ENCODE measurements at regions not wholly inside any gene's neighbourhood (a gene's known extent, or its start where the extent isn't known, plus 50 kb on each side); places are given as distances from the start of the nearest gene placed in this dataset.
"Not testable (repeated sequence)": the region's sequence is repeated elsewhere in the genome, so short reads cannot be mapped to it uniquely, and the experiment has no call there.

GRCh38 chr18:35815011-35815410 lies 157.5 kb upstream of the RMP24 start:
- not testable (repeated sequence) for TF ChIP-seq TAF1 (IDR thresholded peaks at IDR 0.05; ENCODE audit: low read depth, low read length); POLR2A (IDR thresholded peaks at IDR 0.05; ENCODE audit: control extremely low read depth in 1 of 2, low read depth in 2 of 2, low read length in 2 of 2); PHF8 (conservative IDR thresholded peaks at IDR 0.05; ENCODE audit: low read depth, low read length); RFX5 (IDR thresholded peaks at IDR 0.05; ENCODE audit: borderline replicate concordance, low read depth, low read length); EZH2 (IDR thresholded peaks at IDR 0.05; ENCODE audit: low read depth, low read length, severe bottlenecking); KDM1A (IDR thresholded peaks at IDR 0.05; ENCODE audit: borderline replicate concordance, low read length); CTCF (IDR thresholded peaks at IDR 0.05; ENCODE audit: control extremely low read depth in 1 of 3, insufficient read depth in 1 of 3, low read depth in 1 of 3, low read length in 3 of 3); CREB1 (IDR thresholded peaks at IDR 0.05); NRF1 (IDR thresholded peaks at IDR 0.05; ENCODE audit: low read depth, low read length); MAX (IDR thresholded peaks at IDR 0.05); SRF (IDR thresholded peaks at IDR 0.05; ENCODE audit: low read depth, low read length); YY1 (IDR thresholded peaks at IDR 0.05; ENCODE audit: low read depth, low read length)
